Mucosa of rectum (tissue), 2 donors: ENCODE measurements at regions not wholly inside any gene's neighbourhood (a gene's known extent, or its start where the extent isn't known, plus 50 kb on each side); places are given as distances from the start of the nearest gene placed in this dataset.

ENCODE experiments used
- H3K27ac ChIP-seq, 2 donors: one replicate each; pipeline ENCODE4 v1.7.0; 2013; ENCODE audit warnings: inconsistent platforms in 2 of 2, low read depth in 2 of 2, low read length in 2 of 2
- H3K27me3 ChIP-seq, 2 donors: one replicate each; pipeline ENCODE4 v1.7.0; 2013; ENCODE audit warnings: low read length in 2 of 2; ENCODE audit not compliant: control insufficient read depth in 2 of 2, insufficient read depth in 2 of 2
- H3K36me3 ChIP-seq, 2 donors: one replicate each; pipeline ENCODE4 v1.7.0; 2013; ENCODE audit warnings: low read length in 2 of 2; ENCODE audit not compliant: control insufficient read depth in 2 of 2, insufficient read depth in 2 of 2
- H3K4me1 ChIP-seq, 2 donors: one replicate each; pipeline ENCODE4 v1.7.0; 2013; ENCODE audit warnings: low read length in 2 of 2, mild to moderate bottlenecking in 1 of 2; ENCODE audit not compliant: control insufficient read depth in 2 of 2, insufficient read depth in 2 of 2
- H3K4me3 ChIP-seq, 2 donors: one replicate each; pipeline ENCODE4 v1.7.0; 2013; ENCODE audit warnings: low read length in 2 of 2
- H3K9ac ChIP-seq, 2 donors: one replicate each; pipeline ENCODE4 v1.7.0; 2013; ENCODE audit warnings: low read length in 2 of 2, low read depth in 1 of 2, mild to moderate bottlenecking in 1 of 2
- H3K9me3 ChIP-seq, 2 donors: one replicate each; pipeline ENCODE4 v1.7.0; 2013; ENCODE audit warnings: low read length in 2 of 2; ENCODE audit not compliant: control insufficient read depth in 2 of 2
- donor health status: healthy.
- donor health status: Normal muscosa, but diverticular disease.

GRCh38 chr2:2708575-2709430, 377.7 kb upstream of the MYT1L start:
- Histone ChIP-seq H3K36me3 (no peaks in the 10 kb centered on the region), H3K27me3 (no peaks in the 10 kb centered on the region), H3K27ac (no peak overlapping the region), H3K9ac (no peak overlapping the region), H3K4me3 (no peak overlapping the region), H3K9me3 (no peaks in the 10 kb centered on the region), H3K4me1 (no peaks in the 10 kb centered on the region)

GRCh38 chr2:2707206-2707991, 376.3 kb upstream of the MYT1L start:
- Histone ChIP-seq H3K9ac (no peak overlapping the region), H3K27me3 (no peaks in the 10 kb centered on the region), H3K9me3 (no peaks in the 10 kb centered on the region), H3K27ac (no peak overlapping the region), H3K4me3 (no peak overlapping the region), H3K36me3 (no peaks in the 10 kb centered on the region), H3K4me1 (no peaks in the 10 kb centered on the region)

GRCh38 chr2:2706306-2706705, 375.2 kb upstream of the MYT1L start:
- Histone ChIP-seq H3K9ac (no peak overlapping the region), H3K36me3 (no peaks in the 10 kb centered on the region), H3K27me3 (no peaks in the 10 kb centered on the region), H3K4me3 (no peak overlapping the region), H3K9me3 (no peaks in the 10 kb centered on the region), H3K4me1 (no peaks in the 10 kb centered on the region), H3K27ac (no peak overlapping the region)

GRCh38 chr2:2705871-2706270, 374.8 kb upstream of the MYT1L start:
- no peak overlapping the region for H3K4me3 ChIP-seq
- no peaks in the 10 kb centered on the region for H3K4me1 ChIP-seq
- no peaks in the 10 kb centered on the region for H3K9me3 ChIP-seq
- H3K27ac ChIP-seq = no peak overlapping the region
- no peaks in the 10 kb centered on the region for H3K27me3 ChIP-seq
- no peak overlapping the region for H3K9ac ChIP-seq
- no peaks in the 10 kb centered on the region for H3K36me3 ChIP-seq

- no peaks in the 10 kb centered on the region for H3K27me3 ChIP-seq
- no peaks in the 10 kb centered on the region for H3K36me3 ChIP-seq
- H3K9ac ChIP-seq = no peak overlapping the region
- H3K4me3 ChIP-seq = no peak overlapping the region
- no peaks in the 10 kb centered on the region for H3K9me3 ChIP-seq
- H3K4me1 ChIP-seq = no peaks in the 10 kb centered on the region
- no peak overlapping the region for H3K27ac ChIP-seq
These were observed 373.5 kb upstream of the MYT1L start for GRCh38 chr2:2704428-2705090.

GRCh38 chr2:2703762-2704427, 372.8 kb upstream of the MYT1L start:
- Histone ChIP-seq H3K9me3 (no peaks in the 10 kb centered on the region), H3K4me1 (no peaks in the 10 kb centered on the region), H3K27me3 (no peaks in the 10 kb centered on the region), H3K27ac (no peak overlapping the region), H3K9ac (no peak overlapping the region), H3K4me3 (no peak overlapping the region), H3K36me3 (no peaks in the 10 kb centered on the region)

- no peak overlapping the region for H3K4me3 ChIP-seq
- no peaks in the 10 kb centered on the region for H3K4me1 ChIP-seq
- no peak overlapping the region for H3K9ac ChIP-seq
- no peaks in the 10 kb centered on the region for H3K36me3 ChIP-seq
- H3K9me3 ChIP-seq = no peaks in the 10 kb centered on the region
- no peaks in the 10 kb centered on the region for H3K27me3 ChIP-seq
- no peak overlapping the region for H3K27ac ChIP-seq
These were observed 372.1 kb upstream of the MYT1L start for GRCh38 chr2:2703172-2703571.

- H3K27me3 ChIP-seq = no peaks in the 10 kb centered on the region
- H3K4me1 ChIP-seq = no peaks in the 10 kb centered on the region
- no peak overlapping the region for H3K4me3 ChIP-seq
- no peak overlapping the region for H3K9ac ChIP-seq
- H3K27ac ChIP-seq = no peak overlapping the region
- no peaks in the 10 kb centered on the region for H3K36me3 ChIP-seq
- H3K9me3 ChIP-seq = no peaks in the 10 kb centered on the region
These were observed 371.3 kb upstream of the MYT1L start for GRCh38 chr2:2702385-2702784.

GRCh38 chr2:2701813-2702212, 370.7 kb upstream of the MYT1L start:
- H3K9me3 ChIP-seq = no peaks in the 10 kb centered on the region
- no peaks in the 10 kb centered on the region for H3K27me3 ChIP-seq
- no peak overlapping the region for H3K27ac ChIP-seq
- no peaks in the 10 kb centered on the region for H3K36me3 ChIP-seq
- no peaks in the 10 kb centered on the region for H3K4me1 ChIP-seq
- H3K4me3 ChIP-seq = no peak overlapping the region
- no peak overlapping the region for H3K9ac ChIP-seq
